ENCODE measurements at regions not wholly inside any gene's neighbourhood (a gene's known extent, or its start where the extent isn't known, plus 50 kb on each side); places are given as distances from the start of the nearest gene placed in this dataset.

DNA sequence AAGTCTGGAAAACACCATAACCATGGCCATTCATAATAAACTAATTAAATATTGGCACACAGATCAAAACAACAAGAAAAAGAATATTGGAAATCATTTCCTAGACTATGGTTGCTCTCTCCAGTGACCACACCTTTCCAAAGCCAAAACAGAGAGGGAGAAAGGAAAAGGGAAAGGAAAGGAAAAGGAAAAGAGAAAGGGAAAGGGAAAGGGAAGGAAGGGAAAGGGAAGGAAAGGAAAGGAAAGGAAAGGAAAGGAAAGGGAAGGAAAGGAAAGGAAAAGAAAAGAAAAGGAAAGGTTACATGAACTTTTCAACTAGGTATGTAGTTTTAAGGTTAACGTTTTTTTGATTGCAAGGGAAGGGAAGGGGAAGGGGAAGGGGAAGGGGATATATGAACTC, 360.5 kb upstream of the SLC39A10 start:
- no peak overlapping the region for H3K4me3 ChIP-seq (ENCODE audit: low read depth, low read length)
- no peak for DNase-seq (ENCODE audit: low read depth)
- TF ChIP-seq, protein P1, sequence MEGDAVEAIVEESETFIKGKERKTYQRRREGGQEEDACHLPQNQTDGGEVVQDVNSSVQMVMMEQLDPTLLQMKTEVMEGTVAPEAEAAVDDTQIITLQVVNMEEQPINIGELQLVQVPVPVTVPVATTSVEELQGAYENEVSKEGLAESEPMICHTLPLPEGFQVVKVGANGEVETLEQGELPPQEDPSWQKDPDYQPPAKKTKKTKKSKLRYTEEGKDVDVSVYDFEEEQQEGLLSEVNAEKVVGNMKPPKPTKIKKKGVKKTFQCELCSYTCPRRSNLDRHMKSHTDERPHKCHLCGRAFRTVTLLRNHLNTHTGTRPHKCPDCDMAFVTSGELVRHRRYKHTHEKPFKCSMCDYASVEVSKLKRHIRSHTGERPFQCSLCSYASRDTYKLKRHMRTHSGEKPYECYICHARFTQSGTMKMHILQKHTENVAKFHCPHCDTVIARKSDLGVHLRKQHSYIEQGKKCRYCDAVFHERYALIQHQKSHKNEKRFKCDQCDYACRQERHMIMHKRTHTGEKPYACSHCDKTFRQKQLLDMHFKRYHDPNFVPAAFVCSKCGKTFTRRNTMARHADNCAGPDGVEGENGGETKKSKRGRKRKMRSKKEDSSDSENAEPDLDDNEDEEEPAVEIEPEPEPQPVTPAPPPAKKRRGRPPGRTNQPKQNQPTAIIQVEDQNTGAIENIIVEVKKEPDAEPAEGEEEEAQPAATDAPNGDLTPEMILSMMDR (conservative IDR thresholded peaks at IDR 0.05; ENCODE audit: low read depth, low read length): no peak

DNA sequence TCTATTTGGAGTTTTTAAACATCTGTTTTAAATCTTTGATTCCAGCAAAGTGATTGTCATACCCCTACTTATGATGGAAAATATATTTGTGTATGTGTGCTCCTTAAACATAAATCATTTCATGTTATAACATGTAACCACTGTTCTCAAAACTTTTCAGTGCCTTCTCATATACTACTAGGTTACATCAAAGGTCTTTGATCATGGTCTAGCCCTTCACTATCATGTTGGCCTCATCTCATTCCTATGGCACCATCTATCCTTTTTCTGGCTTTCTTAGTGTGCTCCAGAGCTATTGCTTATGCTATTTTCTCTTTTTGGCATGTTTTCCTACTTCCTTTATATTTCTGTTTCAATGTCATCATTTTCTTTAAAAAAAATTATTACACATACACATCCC, 367.9 kb upstream of the SLC39A10 start:
- TF ChIP-seq, protein P1 (conservative IDR thresholded peaks at IDR 0.05; ENCODE audit: low read depth, low read length): no peak
- H3K4me3 ChIP-seq (ENCODE audit: low read depth, low read length): no peak overlapping the region
- DNase-seq (ENCODE audit: low read depth): no peak

DNA sequence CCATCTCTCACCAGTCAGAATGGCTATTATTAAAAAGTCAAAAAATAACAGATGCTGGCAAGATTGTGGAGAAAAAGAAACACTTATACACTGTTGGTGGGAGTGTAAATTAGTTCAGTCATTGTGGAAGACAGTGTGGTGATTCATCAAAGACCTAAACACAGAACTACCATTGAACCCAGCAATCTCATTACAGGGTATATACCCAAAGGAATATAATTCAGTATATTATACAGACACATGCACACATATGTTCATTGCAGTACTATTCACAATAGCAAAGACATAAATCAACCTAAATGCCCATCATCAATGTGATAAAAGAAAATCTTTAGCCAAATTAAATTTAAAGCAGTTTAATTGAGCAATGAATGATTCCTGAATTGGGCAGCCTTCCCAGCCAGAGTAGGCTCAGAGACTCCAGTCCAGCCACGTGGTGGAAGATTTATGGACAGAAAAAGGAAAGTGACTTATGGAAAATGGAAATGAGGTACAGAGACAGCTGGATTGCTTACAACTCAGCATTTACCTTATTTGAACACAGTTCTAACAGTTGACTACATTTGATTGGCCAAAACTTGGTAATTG, 377.1 kb upstream of the SLC39A10 start:
- no peak for DNase-seq (ENCODE audit: low read depth)
- TF ChIP-seq, protein P1 (conservative IDR thresholded peaks at IDR 0.05; ENCODE audit: low read depth, low read length): no peak
- H3K4me3 ChIP-seq (ENCODE audit: low read depth, low read length): no peak overlapping the region

DNA sequence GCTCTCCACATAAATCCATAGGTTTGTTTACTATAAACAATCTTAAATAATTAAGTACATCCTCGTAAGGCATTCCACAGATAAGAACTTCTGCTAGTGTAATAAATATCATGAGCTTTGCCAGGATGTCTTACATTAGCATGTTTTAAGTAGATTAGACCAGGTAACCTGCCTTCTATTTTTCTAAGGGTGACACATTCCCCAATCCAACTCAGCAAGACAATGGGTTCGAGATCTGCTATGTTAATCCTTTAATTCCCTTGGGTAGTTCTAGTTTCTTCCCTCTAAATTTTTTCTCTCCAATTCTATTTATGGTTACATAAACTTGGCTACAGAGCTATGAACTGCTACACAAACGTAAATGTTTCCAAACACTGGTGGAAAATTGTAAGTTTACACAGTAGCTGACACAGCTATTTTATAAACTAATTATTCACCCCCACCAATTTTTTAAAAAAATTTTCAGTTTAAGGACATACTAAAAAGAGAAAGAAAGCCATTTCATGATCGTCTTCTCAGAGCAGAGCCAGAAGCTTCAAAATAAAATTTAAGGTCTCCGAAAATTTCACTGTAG, 386.5 kb upstream of the SLC39A10 start:
- TF ChIP-seq, protein P1 (conservative IDR thresholded peaks at IDR 0.05; ENCODE audit: low read depth, low read length): no peak
- DNase-seq (ENCODE audit: low read depth): no peak
- no peak overlapping the region for H3K4me3 ChIP-seq (ENCODE audit: low read depth, low read length)

DNA sequence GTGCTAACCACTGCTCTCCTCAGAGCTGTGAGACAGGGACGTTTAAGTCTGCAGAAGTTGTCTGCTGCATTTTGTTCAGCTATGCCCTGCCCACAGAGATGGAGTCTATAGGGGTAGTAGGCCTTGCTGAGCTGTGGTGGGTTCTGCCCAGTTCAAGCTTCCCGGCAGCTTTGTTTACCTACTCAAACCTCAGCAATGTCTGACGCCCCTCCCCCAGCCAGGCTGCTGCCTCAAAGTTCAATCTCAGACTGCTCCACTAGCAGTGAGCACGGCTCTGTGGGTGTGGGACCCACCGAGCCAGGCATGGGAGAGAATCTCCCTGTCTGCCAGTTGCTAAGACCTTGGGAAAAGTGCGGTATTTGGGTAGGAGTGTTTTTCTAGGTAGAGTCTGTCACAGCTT, 387.8 kb upstream of the SLC39A10 start:
- TF ChIP-seq, protein P1 (conservative IDR thresholded peaks at IDR 0.05; ENCODE audit: low read depth, low read length): no peak
- H3K4me3 ChIP-seq (ENCODE audit: low read depth, low read length): no peak overlapping the region
- no peak for DNase-seq (ENCODE audit: low read depth)

DNA sequence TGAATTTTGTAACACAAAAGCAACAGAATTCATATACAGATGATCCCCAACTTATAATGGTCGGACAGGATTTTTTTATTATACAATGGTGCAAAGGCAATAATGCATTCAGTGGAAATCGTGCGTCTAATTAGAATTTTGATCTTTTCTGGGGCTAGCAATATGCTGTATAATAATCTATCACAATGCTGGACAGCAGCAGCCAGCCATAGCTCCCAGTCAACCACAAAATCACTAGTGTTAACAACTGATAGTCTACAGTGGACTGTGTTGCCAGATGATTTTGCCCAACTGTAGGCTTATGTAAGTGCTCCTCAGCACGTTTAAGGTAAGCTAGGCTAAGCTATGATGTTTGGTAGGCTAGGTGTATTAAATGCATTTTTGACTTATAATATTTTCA, 399.0 kb upstream of the SLC39A10 start:
- TF ChIP-seq, protein P1 (conservative IDR thresholded peaks at IDR 0.05; ENCODE audit: low read depth, low read length): no peak
- no peak overlapping the region for H3K4me3 ChIP-seq (ENCODE audit: low read depth, low read length)
- no peak for DNase-seq (ENCODE audit: low read depth)

DNA sequence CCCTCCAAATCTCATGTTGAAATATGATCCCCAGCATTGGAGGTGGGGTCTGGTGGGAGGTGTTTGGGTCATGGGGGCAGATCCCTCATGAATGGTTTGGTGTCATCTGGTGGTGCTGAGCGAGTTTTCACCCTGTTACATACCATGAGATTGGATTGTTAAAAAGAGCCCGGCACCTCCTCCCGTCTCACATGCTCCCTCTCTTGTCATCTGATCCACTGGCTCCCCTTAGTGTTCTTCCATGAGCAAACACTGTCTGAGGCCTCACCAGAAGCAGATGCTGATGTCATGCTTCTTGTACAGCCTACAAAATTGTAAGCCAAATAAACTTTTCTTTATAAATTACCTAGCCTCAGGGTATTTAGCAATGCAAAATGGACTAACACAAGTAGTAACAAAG, 405.0 kb upstream of the SLC39A10 start:
- no peak overlapping the region for H3K4me3 ChIP-seq (ENCODE audit: low read depth, low read length)
- TF ChIP-seq, protein P1 (conservative IDR thresholded peaks at IDR 0.05; ENCODE audit: low read depth, low read length): peak; percentile 22

More for the DNA sequence above, 405.0 kb upstream of the SLC39A10 start:
- no peak for DNase-seq (ENCODE audit: low read depth)
